Pancreas (tissue), 10 donors: ENCODE measurements at regions not wholly inside any gene's neighbourhood (a gene's known extent, or its start where the extent isn't known, plus 50 kb on each side); places are given as distances from the start of the nearest gene placed in this dataset.

Experiments used
- ATAC-seq, 4 donors: fragments of 200-7000 bp; cut with Tn5 transposase; one replicate each; pipeline versions ENCODE4 v1.8.0 to v1.9.1; 2020; ENCODE audit warnings: mild to moderate bottlenecking in 4 of 4, moderate library complexity in 4 of 4
- DNase-seq, 6 donors: peaks; one replicate each; pipeline ENCODE4 v3.0.0-alpha.2; 2020
- FAIRE-seq: peaks from 2 replicates; lab custom pipeline; 2012; peaks lifted over from hg19 to GRCh38; lab: Jason Lieb, UNC
- H3K27ac ChIP-seq, 4 donors: fragments of 200-600 bp; sonication (generic); 1 replicate in 3 of 4; 2 replicates in 1 of 4; pipeline versions ENCODE4 v1.5.0 to v1.8.0; 2020
- H3K27me3 ChIP-seq, 4 donors: fragments of 200-600 bp; one replicate each; pipeline ENCODE4 v1.8.0; 2021
- H3K36me3 ChIP-seq, 3 donors: fragments of 200-600 bp; sonication (generic) in 1 of 3; one replicate each; pipeline versions ENCODE4 v1.5.0 to v1.8.0; 2020 to 2021
- H3K4me1 ChIP-seq, 3 donors: fragments of 200-600 bp; one replicate each; pipeline ENCODE4 v1.8.0; 2021
- H3K4me3 ChIP-seq, 4 donors: fragments of 200-600 bp; sonication (generic) in 2 of 4; one replicate each; pipeline versions ENCODE4 v1.5.0 to v1.8.0; 2020 to 2021
- H3K9me3 ChIP-seq, 4 donors: fragments of 200-600 bp; one replicate each; pipeline ENCODE4 v1.8.0; 2021
- CTCF ChIP-seq, 4 donors: fragments of 200-600 bp; sonication (generic) in 3 of 4; IDR thresholded peaks; one replicate each; pipeline versions ENCODE4 v1.5.0 to v1.8.0; 2021; ENCODE audit warnings: antibody characterized with exemption in 4 of 4
- WGBS, 2 donors: extraction: QIAGEN DNeasy Blood & Tissue Kit; methylation state at CpG; one replicate each; pipeline ENCODE4 v1.1.7; 2013; 5-methylcytosine and 5-hydroxymethylcytosine counted together
- intact Hi-C, 3 donors: fragments of 100-400 bp; cut with DNase I; formaldehyde crosslinking; loops; one replicate each; pipeline versions ENCODE4 v1.11.1 to v1.14.2; 2022
- donor health status: healthy with polysubstance abuse.
- donor health status: DM: no; HTN: no; CAD: no; lungs with moderate emphysema.
- donor health status: DM: no; HTN: no; CAD: no.
- donor health status: control.
- donor health status: control.
- donor health status: Bipolar disorder and iron deficiency.
- donor health status: DM: yes; HTN: yes; CAD: no.
- donor health status: DM: no; HTN: no; CAD: no.
- donor health status: DM: no; HTN: no; CAD: no.
- donor health status: DM: yes; HTN: yes; CAD: no.

DNA sequence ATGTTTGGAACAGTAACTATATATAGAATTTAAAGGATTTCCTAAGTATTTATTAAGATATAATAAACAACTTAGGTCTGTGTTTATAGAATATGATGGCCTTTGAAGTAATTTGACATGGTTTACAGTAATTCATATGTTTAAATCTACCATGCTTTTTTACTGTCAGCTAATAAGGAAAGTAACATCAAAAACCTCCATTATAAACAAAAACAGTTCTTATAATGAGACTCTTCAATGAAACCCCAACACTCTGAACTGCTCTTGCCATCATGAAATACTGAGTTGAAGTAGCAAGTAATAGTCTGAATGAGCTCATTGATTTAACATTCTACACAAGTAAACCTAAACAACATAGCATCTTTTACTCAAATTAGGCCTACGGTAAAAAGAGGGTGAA is 1236.5 kb downstream of the FSTL5 start:
- FAIRE-seq (no peak), ATAC-seq (no peak), DNase-seq (no peak)
- no peaks in the 10 kb centered on the region for H3K27me3 ChIP-seq
- H3K9me3 ChIP-seq = no peaks in the 10 kb centered on the region
- WGBS, 2 donors = 90 to 93% methylated on average over 1 of the region's 1 CpG
- no peaks in the 10 kb centered on the region for H3K36me3 ChIP-seq
- no peak for TF ChIP-seq CTCF (IDR thresholded peaks at IDR 0.05)
- intact Hi-C loops = no loop called here
- H3K4me3 ChIP-seq = no peak overlapping the region
- H3K4me1 ChIP-seq = no peaks in the 10 kb centered on the region
- no peak overlapping the region for H3K27ac ChIP-seq

DNA sequence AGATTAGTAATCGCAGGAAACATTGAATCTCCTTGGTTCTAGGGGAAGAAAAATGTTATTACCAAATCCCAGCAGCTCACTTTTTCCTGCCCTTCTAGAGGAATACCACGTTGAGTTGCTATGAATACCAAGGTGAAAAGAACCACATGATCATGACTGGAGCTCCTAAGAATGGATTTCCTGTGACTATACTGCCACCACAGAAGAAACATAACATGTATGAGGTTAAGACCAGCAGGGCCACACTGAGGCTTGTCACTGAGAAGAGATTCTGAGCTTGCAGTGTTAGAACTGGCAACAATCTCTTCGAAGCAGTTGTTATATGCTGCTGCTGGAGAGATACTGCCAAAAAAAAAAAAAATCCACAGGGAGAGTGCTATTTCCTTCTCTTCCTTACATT is 1235.3 kb downstream of the FSTL5 start:
- Histone ChIP-seq H3K4me1 (no peaks in the 10 kb centered on the region), H3K36me3 (no peaks in the 10 kb centered on the region), H3K27ac (no peak overlapping the region), H3K27me3 (no peaks in the 10 kb centered on the region), H3K4me3 (no peak overlapping the region), H3K9me3 (no peaks in the 10 kb centered on the region)
- DNase-seq = no peak
- 66 to 72% methylated on average over 3 of the region's 3 CpGs for WGBS, 2 donors
- intact Hi-C loops = no loop called here
- no peak for ATAC-seq
- FAIRE-seq = no peak
- TF ChIP-seq CTCF (IDR thresholded peaks at IDR 0.05) = no peak

DNA sequence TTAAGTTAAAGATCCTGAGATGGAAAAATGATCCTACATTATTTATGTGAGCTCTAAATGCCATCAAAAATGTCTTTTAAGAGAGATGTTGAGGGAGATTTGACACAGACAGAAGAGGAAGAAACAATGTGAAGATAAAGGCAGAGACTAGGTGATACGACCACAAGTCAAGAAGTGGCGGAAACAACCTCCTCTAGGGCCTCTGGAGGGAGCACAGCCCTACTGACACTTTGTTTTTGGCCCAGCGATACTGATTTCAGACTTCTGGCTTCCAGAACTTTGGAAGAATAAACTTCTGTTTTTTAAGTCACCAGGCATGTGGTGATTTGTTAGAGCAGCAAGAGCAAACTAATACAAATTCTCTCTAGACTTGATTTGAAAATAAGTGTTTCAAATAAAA is 1216.1 kb downstream of the FSTL5 start:
- no peak for FAIRE-seq
- no peak for DNase-seq
- 77 to 84% methylated on average over 3 of the region's 3 CpGs for WGBS, 2 donors
- no peak for TF ChIP-seq CTCF (IDR thresholded peaks at IDR 0.05)
- H3K27ac ChIP-seq = no peak overlapping the region
- intact Hi-C loops = no loop called here
- H3K27me3 ChIP-seq = no peaks in the 10 kb centered on the region
- no peak overlapping the region for H3K4me3 ChIP-seq
- H3K4me1 ChIP-seq = no peaks in the 10 kb centered on the region
- ATAC-seq = no peak
- H3K36me3 ChIP-seq = no peaks in the 10 kb centered on the region
- no peaks in the 10 kb centered on the region for H3K9me3 ChIP-seq

DNA sequence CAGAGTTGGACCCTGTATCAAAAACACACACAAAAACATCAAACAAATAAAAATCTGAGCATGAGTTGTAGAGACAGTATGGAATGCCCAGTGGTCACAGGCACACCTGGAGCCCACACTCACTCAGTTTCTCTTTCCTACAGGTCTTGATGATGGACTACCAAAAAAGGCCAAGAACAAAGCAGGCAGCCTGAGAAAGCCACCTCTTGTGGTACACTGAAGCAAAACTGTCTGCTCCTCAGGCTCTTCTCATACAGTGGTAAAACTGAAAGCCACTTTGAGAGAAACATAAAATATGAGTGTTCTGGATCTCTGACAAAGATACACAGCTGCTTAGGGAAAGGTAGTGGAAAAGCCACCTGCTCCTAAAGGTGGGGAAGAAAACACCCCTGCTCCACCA is 1206.9 kb downstream of the FSTL5 start:
- no peak for TF ChIP-seq CTCF (IDR thresholded peaks at IDR 0.05)
- no peaks in the 10 kb centered on the region for H3K36me3 ChIP-seq
- DNase-seq (no peak), ATAC-seq (no peak), FAIRE-seq (no peak)
- H3K4me1 ChIP-seq = no peaks in the 10 kb centered on the region
- no peaks in the 10 kb centered on the region for H3K27me3 ChIP-seq
- H3K27ac ChIP-seq = no peak overlapping the region
- no peaks in the 10 kb centered on the region for H3K9me3 ChIP-seq
- intact Hi-C loops = no loop called here
- no peak overlapping the region for H3K4me3 ChIP-seq

DNA sequence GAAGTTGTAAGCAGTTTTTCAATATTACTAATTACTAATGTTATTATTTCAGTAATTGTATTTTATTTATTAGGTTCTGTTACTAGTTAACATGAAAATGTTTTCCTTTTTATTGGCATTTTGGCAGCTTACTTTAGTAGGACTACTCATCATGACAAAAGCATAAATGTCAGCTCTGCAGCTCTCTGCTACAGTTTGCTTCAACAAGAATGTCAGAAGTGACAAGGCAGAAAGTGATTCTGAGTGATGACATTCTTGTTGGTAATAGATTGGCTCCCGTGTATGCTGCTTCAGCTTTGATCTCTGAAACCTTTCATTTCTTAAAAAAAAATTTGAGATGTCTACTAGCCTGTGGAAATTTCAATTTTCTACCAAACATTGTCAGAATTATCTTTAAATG is 1193.9 kb downstream of the FSTL5 start:
- no peaks in the 10 kb centered on the region for H3K27me3 ChIP-seq
- no peak for ATAC-seq
- no peak for TF ChIP-seq CTCF (IDR thresholded peaks at IDR 0.05)
- no peaks in the 10 kb centered on the region for H3K36me3 ChIP-seq
- no peaks in the 10 kb centered on the region for H3K9me3 ChIP-seq
- WGBS, 2 donors = 10 to 22% methylated on average over 1 of the region's 1 CpG
- H3K27ac ChIP-seq = no peak overlapping the region
- no peak for FAIRE-seq
- DNase-seq = no peak
- intact Hi-C loops = no loop called here
- H3K4me1 ChIP-seq = no peaks in the 10 kb centered on the region
- H3K4me3 ChIP-seq = no peak overlapping the region
